OCI-LY1 (cell line): ENCODE measurements at regions not wholly inside any gene's neighbourhood (a gene's known extent, or its start where the extent isn't known, plus 50 kb on each side); places are given as distances from the start of the nearest gene placed in this dataset.
A peak's percentile ranks its signal among the peaks of the same experiment; 100 is the strongest.
"Not testable (repeated sequence)": the region's sequence is repeated elsewhere in the genome, so short reads cannot be mapped to it uniquely, and the experiment has no call there.

ENCODE experiments used
- H2AFZ ChIP-seq: fragments of 200-600 bp; sonication (generic), shearing (Covaris generic); 2 replicates; pipeline ENCODE4 v1.6.0; 2014; ENCODE audit warnings: antibody characterized with exemption, mild to moderate bottlenecking, low read length
- H3F3A ChIP-seq: fragments of 200-600 bp; sonication (generic), shearing (Covaris generic); 2 replicates; pipeline ENCODE4 v1.6.0; 2014; ENCODE audit warnings: mild to moderate bottlenecking, antibody characterized with exemption, low read length, moderate library complexity; ENCODE audit not compliant: insufficient read depth
- H3K27ac ChIP-seq: fragments of 200-600 bp; sonication (generic); 2 replicates; pipeline ENCODE4 v1.5.1; 2014; ENCODE audit warnings: low read length, mixed run types, mild to moderate bottlenecking, low read depth; ENCODE audit not compliant: poor library complexity, severe bottlenecking
- H3K27me3 ChIP-seq: fragments of 200-600 bp; sonication (generic); 2 replicates; pipeline ENCODE4 v1.6.0; 2014; ENCODE audit warnings: antibody characterized with exemption, mild to moderate bottlenecking, low read length, moderate library complexity; ENCODE audit not compliant: insufficient read depth
- H3K36me3 ChIP-seq: fragments of 200-600 bp; sonication (generic); 2 replicates; pipeline ENCODE4 v1.6.1; 2014; ENCODE audit warnings: mild to moderate bottlenecking, antibody characterized with exemption, low read length, moderate library complexity, mixed read lengths; ENCODE audit not compliant: insufficient read depth
- H3K4me1 ChIP-seq: fragments of 200-600 bp; sonication (generic); 2 replicates; pipeline ENCODE4 v1.5.1; 2014; ENCODE audit warnings: mild to moderate bottlenecking, low read length, moderate library complexity; ENCODE audit not compliant: insufficient read depth, severe bottlenecking
- H3K4me2 ChIP-seq: fragments of 200-600 bp; sonication (generic), shearing (Covaris generic); 2 replicates; pipeline ENCODE4 v1.6.1; 2014; ENCODE audit warnings: low read length
- H3K4me3 ChIP-seq: fragments of 200-600 bp; sonication (generic); 2 replicates; pipeline ENCODE4 v1.5.1; 2014; ENCODE audit warnings: low read length, low read depth, mild to moderate bottlenecking, mixed read lengths; ENCODE audit not compliant: poor library complexity, severe bottlenecking
- H3K79me2 ChIP-seq: fragments of 200-600 bp; shearing (Covaris generic); 2 replicates; pipeline ENCODE4 v1.6.1; 2016; ENCODE audit warnings: mixed run types, low read length, mixed read lengths; ENCODE audit not compliant: insufficient read depth
- H3K9ac ChIP-seq: fragments of 200-600 bp; sonication (generic), shearing (Covaris generic); 2 replicates; pipeline ENCODE4 v1.6.1; 2014; ENCODE audit warnings: mild to moderate bottlenecking, low read length, mixed read lengths
- H3K9me2 ChIP-seq: fragments of 200-600 bp; sonication (generic), shearing (Covaris generic); 2 replicates; pipeline ENCODE4 v1.6.1; 2014; ENCODE audit warnings: low read depth, mild to moderate bottlenecking, low read length, mixed read lengths
- H3K9me3 ChIP-seq: fragments of 200-600 bp; shearing (Covaris generic); 2 replicates; pipeline ENCODE4 v1.6.1; 2014; ENCODE audit warnings: low read length, mixed read lengths
- H4K20me1 ChIP-seq: fragments of 200-600 bp; sonication (generic), shearing (Covaris generic); 2 replicates; pipeline ENCODE4 v1.6.0; 2016; ENCODE audit warnings: mild to moderate bottlenecking, low read length; ENCODE audit not compliant: insufficient read depth
- EZH2 ChIP-seq: fragments of 200-600 bp; sonication (generic), shearing (Covaris generic); IDR thresholded peaks from 2 replicates; pipeline ENCODE4 v1.8.0; 2017; ENCODE audit warnings: borderline replicate concordance, mixed run types, mild to moderate bottlenecking, antibody characterized with exemption, low read length, moderate library complexity, mixed read lengths
- TF ChIP-seq, protein P1 (sequence below): fragments of 200-600 bp; sonication (generic), shearing (Covaris generic); IDR thresholded peaks from 2 replicates; pipeline ENCODE4 v1.5.1; 2017; ENCODE audit warnings: mild to moderate bottlenecking, antibody characterized with exemption, low read length, moderate library complexity, mixed read lengths

DNA sequence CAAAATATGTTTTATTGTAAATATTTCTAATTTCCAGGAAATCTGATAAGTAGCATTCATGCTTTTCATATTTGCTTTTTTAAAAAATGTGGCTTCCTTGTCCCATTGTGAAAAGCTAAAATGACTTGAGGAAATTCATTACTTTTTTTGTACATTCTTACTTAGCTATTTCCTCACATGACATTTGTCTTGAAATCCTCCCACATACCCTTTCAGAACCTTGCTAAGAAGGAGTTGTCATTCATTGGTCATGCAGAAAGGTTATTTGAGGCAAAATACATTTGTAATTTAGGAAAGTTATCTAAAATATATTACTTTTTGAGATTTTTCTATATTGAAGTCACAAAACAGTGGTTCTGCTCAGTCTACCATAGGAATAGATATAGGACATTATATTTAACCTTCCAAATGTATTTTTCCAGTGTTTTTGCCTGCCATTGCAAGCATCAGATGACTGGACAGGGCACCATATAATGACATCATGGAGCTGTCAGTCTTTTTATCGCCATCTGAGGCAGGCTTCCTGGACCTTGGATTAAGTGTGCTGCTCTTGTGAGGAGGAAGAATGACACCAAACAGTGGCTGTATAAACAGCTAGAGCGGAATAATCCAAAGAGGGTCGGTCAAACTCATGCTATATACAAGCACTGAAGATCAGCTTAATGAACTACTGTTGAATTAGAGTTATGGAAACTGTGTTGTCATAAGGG lies 109.4 kb upstream of the HCRTR2 start:
- H3K27me3 ChIP-seq: no peaks in the 10 kb centered on the region
- TF ChIP-seq, protein P1, sequence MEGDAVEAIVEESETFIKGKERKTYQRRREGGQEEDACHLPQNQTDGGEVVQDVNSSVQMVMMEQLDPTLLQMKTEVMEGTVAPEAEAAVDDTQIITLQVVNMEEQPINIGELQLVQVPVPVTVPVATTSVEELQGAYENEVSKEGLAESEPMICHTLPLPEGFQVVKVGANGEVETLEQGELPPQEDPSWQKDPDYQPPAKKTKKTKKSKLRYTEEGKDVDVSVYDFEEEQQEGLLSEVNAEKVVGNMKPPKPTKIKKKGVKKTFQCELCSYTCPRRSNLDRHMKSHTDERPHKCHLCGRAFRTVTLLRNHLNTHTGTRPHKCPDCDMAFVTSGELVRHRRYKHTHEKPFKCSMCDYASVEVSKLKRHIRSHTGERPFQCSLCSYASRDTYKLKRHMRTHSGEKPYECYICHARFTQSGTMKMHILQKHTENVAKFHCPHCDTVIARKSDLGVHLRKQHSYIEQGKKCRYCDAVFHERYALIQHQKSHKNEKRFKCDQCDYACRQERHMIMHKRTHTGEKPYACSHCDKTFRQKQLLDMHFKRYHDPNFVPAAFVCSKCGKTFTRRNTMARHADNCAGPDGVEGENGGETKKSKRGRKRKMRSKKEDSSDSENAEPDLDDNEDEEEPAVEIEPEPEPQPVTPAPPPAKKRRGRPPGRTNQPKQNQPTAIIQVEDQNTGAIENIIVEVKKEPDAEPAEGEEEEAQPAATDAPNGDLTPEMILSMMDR: no peak
- no peak for TF ChIP-seq EZH2
- no peak overlapping the region for H3K27ac ChIP-seq
- no peak overlapping the region for H2AFZ ChIP-seq
- H3K9ac ChIP-seq: no peak overlapping the region
- H3K36me3 ChIP-seq: no peaks in the 10 kb centered on the region
- no peaks in the 10 kb centered on the region for H3K79me2 ChIP-seq
- H4K20me1 ChIP-seq: no peaks in the 10 kb centered on the region
- no peaks in the 10 kb centered on the region for H3K9me2 ChIP-seq
- H3K4me1 ChIP-seq: no peaks in the 10 kb centered on the region
- H3F3A ChIP-seq: no peaks in the 10 kb centered on the region
- H3K9me3 ChIP-seq: no peaks in the 10 kb centered on the region
- H3K4me2 ChIP-seq: no peak overlapping the region
- no peak overlapping the region for H3K4me3 ChIP-seq

DNA sequence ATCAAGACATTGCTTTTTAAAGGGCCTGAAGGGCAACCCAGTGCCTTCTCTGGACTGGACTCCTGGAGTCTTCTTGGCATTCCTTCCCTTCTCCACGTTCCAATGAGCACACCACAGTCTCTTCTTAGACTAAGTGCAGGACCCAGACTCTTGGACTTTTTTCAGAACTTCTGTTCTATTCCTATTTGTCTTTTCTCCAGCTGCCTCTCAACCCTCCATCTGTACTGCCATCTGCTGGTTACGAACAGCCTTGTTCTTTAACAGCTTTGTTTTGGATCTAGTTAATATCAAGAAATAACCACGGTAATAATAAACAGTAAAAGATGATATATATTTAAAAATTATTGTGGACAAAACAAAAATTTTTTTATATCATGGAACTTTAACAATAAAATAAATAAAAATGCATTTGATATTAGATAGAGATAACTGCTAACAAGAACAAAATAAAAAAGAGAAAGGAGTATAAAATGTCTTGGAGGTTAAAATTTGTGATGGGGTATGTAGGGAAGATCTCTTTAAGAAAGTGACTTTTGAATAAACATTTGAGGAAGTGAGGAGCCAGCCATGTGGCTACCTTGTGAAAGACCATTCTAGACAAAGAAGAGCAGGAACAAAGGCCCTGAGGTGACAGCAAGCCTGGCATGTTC lies 105.1 kb upstream of the HCRTR2 start:
- H3K27ac ChIP-seq: no peak overlapping the region
- H3K9me3 ChIP-seq: no peaks in the 10 kb centered on the region
- no peaks in the 10 kb centered on the region for H3K27me3 ChIP-seq
- H4K20me1 ChIP-seq: no peaks in the 10 kb centered on the region
- no peaks in the 10 kb centered on the region for H3K36me3 ChIP-seq
- H3K4me1 ChIP-seq: no peaks in the 10 kb centered on the region
- H2AFZ ChIP-seq: no peak overlapping the region
- H3K4me2 ChIP-seq: no peak overlapping the region
- H3F3A ChIP-seq: no peaks in the 10 kb centered on the region
- no peaks in the 10 kb centered on the region for H3K9me2 ChIP-seq
- H3K4me3 ChIP-seq: no peak overlapping the region
- TF ChIP-seq, protein P1: peak; percentile 53
- no peak for TF ChIP-seq EZH2
- no peaks in the 10 kb centered on the region for H3K79me2 ChIP-seq
- no peak overlapping the region for H3K9ac ChIP-seq

DNA sequence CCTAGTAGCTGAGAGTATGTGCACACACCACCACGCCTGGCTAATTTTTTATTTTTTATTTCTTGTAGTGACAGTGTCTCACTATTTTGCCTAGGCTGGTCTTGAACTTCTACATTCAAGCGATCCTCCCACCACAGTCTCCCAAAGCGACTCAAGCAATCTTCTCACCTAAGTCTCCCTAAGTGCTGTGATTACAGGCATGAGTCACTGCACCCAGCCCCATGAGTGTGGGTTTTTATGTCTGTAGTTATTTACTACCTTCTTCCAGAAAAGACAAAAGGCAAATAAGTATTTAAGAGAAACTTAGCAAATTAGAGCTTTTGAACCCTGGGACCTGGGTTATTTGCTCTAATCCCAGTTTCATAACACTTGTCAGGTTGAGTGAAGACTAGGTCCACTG lies 92.3 kb upstream of the HCRTR2 start:
- Histone ChIP-seq H3K36me3 (no peaks in the 10 kb centered on the region), H3K9ac (no peak overlapping the region), H3K79me2 (no peaks in the 10 kb centered on the region), H3K27ac (no peak overlapping the region), H3K4me2 (no peak overlapping the region), H3K27me3 (no peaks in the 10 kb centered on the region), H3F3A (no peaks in the 10 kb centered on the region), H3K9me3 (no peaks in the 10 kb centered on the region), H3K4me3 (no peak overlapping the region), H3K9me2 (no peaks in the 10 kb centered on the region), H2AFZ (no peak overlapping the region), H4K20me1 (no peaks in the 10 kb centered on the region), H3K4me1 (no peaks in the 10 kb centered on the region)
- TF ChIP-seq EZH2: no peak
- TF ChIP-seq, protein P1: no peak

DNA sequence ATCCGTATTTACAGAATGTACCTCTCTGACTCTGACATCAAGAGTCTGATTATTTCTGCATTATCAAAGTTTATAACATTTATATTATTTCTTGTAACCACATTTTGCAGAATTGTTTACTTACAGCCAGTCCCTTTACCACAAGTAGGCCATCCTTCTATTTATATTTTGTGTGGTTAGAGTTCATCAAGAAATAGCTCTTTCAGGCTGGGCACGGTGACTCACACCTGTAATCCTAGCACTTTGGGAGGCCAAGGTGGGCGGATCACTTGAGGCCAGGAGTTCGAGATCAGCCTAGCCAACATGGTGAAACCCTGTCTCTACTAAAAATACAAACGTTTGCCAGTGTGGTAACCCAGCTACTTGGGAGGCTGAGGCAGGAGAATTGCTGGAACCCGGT lies 86.3 kb upstream of the HCRTR2 start:
- not testable (repeated sequence) for H3F3A ChIP-seq

More for the DNA sequence above, 86.3 kb upstream of the HCRTR2 start:
- not testable (repeated sequence) for H3K27me3 ChIP-seq, H3K4me1 ChIP-seq, H3K79me2 ChIP-seq, H3K36me3 ChIP-seq, H3K4me2 ChIP-seq, H4K20me1 ChIP-seq, H3K9me2 ChIP-seq, H2AFZ ChIP-seq, H3K9ac ChIP-seq, H3K9me3 ChIP-seq, H3K4me3 ChIP-seq, H3K27ac ChIP-seq
